NB4 (cell line): ENCODE measurements at regions not wholly inside any gene's neighbourhood (a gene's known extent, or its start where the extent isn't known, plus 50 kb on each side); places are given as distances from the start of the nearest gene placed in this dataset.

Experiments
- DNase-seq: peaks from one replicate; pipeline ENCODE4 v3.0.0; 2010; ENCODE audit warnings: low read depth
- H3K4me3 ChIP-seq: one replicate; pipeline ENCODE4 v1.5.1; 2011; ENCODE audit warnings: mild to moderate bottlenecking, low read depth, low read length, moderate library complexity
- MYC ChIP-seq: IDR thresholded peaks from 2 replicates; pipeline ENCODE4 v1.6.1; 2011; ENCODE audit warnings: low read depth, low read length
- POLR2A ChIP-seq: IDR thresholded peaks from 2 replicates; pipeline ENCODE4 v1.6.1; 2011; ENCODE audit warnings: mild to moderate bottlenecking; ENCODE audit not compliant: insufficient read length; ENCODE audit errors: extremely low read depth
- TF ChIP-seq, protein P1 (sequence below): IDR thresholded peaks from 2 replicates; pipeline ENCODE4 v1.6.1; 2011; ENCODE audit warnings: low read depth, low read length
- TF ChIP-seq, protein P2 (sequence below): IDR thresholded peaks from one replicate; pipeline ENCODE4 v1.5.1; 2012; ENCODE audit warnings: low read depth, low read length

DNA sequence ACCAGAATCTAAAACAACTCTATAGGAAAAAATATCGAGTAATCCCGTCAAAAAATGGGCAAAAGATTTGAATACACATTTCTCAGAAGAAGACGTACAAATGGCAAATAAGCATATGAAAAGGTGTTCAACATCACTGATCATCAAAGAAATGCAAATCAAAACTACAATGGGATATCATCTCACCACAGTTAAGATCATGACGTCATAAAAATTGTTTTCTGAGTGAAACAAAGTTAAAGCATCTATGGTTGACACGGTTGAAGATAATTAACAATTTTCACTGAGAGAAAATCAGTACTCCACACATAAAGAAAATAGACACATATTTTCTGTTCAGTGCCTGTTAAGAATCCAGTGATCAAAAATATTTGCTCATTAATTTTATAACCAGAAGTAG is 1010.8 kb upstream of the ADGRL3 start:
- DNase-seq, result no peak
- TF ChIP-seq POLR2A (no peak), MYC (no peak)
- TF ChIP-seq, protein P1, sequence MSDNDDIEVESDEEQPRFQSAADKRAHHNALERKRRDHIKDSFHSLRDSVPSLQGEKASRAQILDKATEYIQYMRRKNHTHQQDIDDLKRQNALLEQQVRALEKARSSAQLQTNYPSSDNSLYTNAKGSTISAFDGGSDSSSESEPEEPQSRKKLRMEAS, result no peak
- TF ChIP-seq, protein P2, sequence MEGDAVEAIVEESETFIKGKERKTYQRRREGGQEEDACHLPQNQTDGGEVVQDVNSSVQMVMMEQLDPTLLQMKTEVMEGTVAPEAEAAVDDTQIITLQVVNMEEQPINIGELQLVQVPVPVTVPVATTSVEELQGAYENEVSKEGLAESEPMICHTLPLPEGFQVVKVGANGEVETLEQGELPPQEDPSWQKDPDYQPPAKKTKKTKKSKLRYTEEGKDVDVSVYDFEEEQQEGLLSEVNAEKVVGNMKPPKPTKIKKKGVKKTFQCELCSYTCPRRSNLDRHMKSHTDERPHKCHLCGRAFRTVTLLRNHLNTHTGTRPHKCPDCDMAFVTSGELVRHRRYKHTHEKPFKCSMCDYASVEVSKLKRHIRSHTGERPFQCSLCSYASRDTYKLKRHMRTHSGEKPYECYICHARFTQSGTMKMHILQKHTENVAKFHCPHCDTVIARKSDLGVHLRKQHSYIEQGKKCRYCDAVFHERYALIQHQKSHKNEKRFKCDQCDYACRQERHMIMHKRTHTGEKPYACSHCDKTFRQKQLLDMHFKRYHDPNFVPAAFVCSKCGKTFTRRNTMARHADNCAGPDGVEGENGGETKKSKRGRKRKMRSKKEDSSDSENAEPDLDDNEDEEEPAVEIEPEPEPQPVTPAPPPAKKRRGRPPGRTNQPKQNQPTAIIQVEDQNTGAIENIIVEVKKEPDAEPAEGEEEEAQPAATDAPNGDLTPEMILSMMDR, result no peak
- no peak overlapping the region for H3K4me3 ChIP-seq

DNA sequence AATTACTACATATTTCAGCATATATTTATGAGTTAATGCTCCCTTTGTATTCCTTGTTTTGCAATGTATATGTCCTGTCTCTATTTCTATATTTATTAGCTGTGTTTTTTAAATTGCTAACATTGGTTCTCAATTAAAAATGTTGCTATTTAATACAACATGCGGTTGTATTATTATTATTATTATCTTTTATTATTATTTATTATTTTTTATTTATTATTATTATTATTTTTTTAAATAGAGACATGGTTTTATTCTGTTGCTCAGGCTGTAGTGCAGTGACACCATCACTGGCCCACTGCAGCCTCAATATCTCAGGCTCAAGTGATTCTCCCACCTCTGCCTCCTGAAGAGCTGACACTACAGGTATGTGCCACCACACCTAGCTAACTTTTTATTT is 1005.9 kb upstream of the ADGRL3 start:
- TF ChIP-seq, protein P1, result no peak
- TF ChIP-seq MYC (no peak), POLR2A (no peak)
- TF ChIP-seq, protein P2, result no peak
- DNase-seq, result no peak
- no peak overlapping the region for H3K4me3 ChIP-seq

DNA sequence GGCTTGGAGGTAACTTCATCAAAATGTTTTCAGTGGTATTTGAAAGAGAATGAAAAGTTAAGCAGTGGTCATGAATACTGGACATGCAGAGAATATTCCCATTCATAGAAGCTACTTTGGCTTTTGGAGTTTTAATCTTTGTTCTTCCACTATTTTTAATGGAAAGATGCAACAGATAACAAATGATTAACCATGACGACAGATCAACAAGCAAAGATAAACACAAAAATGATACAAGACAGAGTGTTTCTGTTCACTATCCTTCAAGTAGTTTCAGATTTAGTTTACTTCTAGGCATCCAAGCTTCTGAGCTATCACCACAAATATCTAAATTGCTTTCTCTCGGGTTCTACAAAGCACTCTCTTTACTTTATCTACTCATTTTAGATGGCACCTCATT is 1004.9 kb upstream of the ADGRL3 start:
- TF ChIP-seq POLR2A, result no peak
- DNase-seq, result no peak
- no peak overlapping the region for H3K4me3 ChIP-seq

DNA sequence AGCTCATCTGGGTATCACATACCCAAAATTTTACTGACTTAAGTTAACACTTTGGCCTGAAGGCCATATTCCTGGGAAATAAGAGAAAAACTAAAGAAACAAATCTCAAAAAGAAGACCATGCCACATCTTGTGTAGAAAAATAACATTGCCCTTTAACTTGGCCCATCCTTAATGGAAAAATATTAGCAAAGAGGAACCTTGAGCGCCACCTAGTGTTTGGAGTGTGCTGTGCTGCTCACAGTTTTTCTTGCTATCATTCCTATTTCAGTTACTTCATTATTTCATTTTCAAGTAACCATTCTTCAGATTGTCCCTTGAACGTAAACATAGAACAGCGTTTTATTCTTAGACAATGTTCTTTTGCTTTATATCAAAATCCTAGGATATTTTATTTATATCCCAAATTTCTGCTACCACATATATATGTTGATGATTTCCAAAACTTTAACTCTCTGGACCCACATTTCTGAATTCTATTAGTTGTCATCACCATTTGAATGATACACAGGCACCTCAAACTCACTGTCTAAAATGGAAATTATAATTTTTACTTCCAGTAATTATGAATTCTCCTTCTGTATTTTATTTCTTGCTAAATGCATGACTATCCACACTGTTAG is 999.0 kb upstream of the ADGRL3 start:
- TF ChIP-seq, protein P2, result peak; percentile 96
- TF ChIP-seq, protein P1, result no peak
- TF ChIP-seq POLR2A (no peak), MYC (no peak)
- H3K4me3 ChIP-seq, result no peak overlapping the region
- peak; percentile 73 for DNase-seq

DNA sequence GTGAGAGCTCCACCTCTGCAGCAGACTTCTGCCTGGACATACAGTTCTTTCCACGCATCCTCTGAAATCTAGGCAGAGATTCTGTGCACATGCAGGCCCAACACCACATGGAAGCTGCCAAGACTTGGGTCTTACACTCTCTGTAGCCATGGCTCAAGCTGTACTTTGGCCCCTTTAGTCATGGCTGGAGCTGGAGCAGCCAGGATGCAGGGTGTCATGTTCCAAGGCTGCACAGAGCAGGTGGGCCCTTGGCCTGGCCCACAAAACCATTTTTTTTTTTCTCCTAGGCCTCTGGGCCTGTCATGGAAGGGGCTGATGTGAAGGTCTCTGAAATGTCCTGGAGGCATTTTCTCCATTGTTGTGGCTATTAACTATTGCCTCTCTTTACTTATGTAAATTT is 990.5 kb upstream of the ADGRL3 start:
- no peak for DNase-seq
- no peak overlapping the region for H3K4me3 ChIP-seq
- TF ChIP-seq, protein P1, result no peak
- TF ChIP-seq POLR2A (no peak), MYC (no peak)
- TF ChIP-seq, protein P2, result no peak

DNA sequence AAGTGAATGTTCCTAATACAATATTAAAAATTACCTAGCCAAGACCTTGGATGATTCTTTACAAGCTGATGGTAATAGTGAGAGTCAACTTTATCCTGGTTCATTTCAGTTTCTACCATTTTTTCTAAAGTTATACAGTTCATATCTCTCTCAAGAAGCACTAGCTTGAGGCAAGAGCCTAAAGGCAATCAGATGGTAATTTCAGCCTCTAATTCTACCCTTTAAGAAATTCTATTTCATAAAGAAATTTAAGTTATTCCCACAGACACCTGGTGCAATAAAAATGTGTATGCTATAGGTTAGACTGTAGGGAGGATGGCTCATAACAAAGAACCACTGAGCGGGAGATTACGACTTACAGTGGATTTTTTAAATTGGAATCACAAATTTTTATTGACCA is 984.2 kb upstream of the ADGRL3 start:
- TF ChIP-seq, protein P1, result no peak
- TF ChIP-seq POLR2A (no peak), MYC (no peak)
- TF ChIP-seq, protein P2, result no peak
- no peak for DNase-seq
- no peak overlapping the region for H3K4me3 ChIP-seq
